ENCODE measurements at regions not wholly inside any gene's neighbourhood (a gene's known extent, or its start where the extent isn't known, plus 50 kb on each side); places are given as distances from the start of the nearest gene placed in this dataset.

GRCh38 chr15:98025237-98025636 is 64.7 kb downstream of the ARRDC4 start:
- no peak for DNase-seq (ENCODE audit: low read depth in 2 of 2)

GRCh38 chr15:98034731-98035130 is 74.2 kb downstream of the ARRDC4 start:
- DNase-seq (ENCODE audit: low read depth in 2 of 2), result no peak

GRCh38 chr15:98035134-98035533 is 74.6 kb downstream of the ARRDC4 start:
- DNase-seq (ENCODE audit: low read depth in 2 of 2), result no peak

GRCh38 chr15:98035577-98036010 is 75.1 kb downstream of the ARRDC4 start:
- DNase-seq (ENCODE audit: low read depth in 2 of 2), result no peak

- no peak for DNase-seq (ENCODE audit: low read depth in 2 of 2)
Measured at GRCh38 chr15:98039596-98039995, 79.1 kb downstream of the ARRDC4 start.

GRCh38 chr15:98040146-98040545 is 79.6 kb downstream of the ARRDC4 start:
- no peak for DNase-seq (ENCODE audit: low read depth in 2 of 2)

GRCh38 chr15:98043160-98044014 is 82.9 kb downstream of the ARRDC4 start:
- no peak for DNase-seq (ENCODE audit: low read depth in 2 of 2)

GRCh38 chr15:98051734-98052133 is 91.2 kb downstream of the ARRDC4 start:
- no peak for DNase-seq (ENCODE audit: low read depth in 2 of 2)

GRCh38 chr15:98057453-98057852 is 97.0 kb downstream of the ARRDC4 start:
- DNase-seq (ENCODE audit: low read depth in 2 of 2), result no peak

GRCh38 chr15:98062869-98063268 is 102.4 kb downstream of the ARRDC4 start:
- no peak for DNase-seq (ENCODE audit: low read depth in 2 of 2)

GRCh38 chr15:98063315-98063714 is 102.8 kb downstream of the ARRDC4 start:
- DNase-seq (ENCODE audit: low read depth in 2 of 2), result no peak

- no peak for DNase-seq (ENCODE audit: low read depth in 2 of 2)
Measured at GRCh38 chr15:98063871-98064270, 103.4 kb downstream of the ARRDC4 start.

- DNase-seq (ENCODE audit: low read depth in 2 of 2), result no peak
Measured at GRCh38 chr15:98067339-98067738, 106.8 kb downstream of the ARRDC4 start.

GRCh38 chr15:98069256-98069655 is 108.8 kb downstream of the ARRDC4 start:
- DNase-seq (ENCODE audit: low read depth in 2 of 2), result no peak

- DNase-seq (ENCODE audit: low read depth in 2 of 2), result no peak
Measured at GRCh38 chr15:98070137-98070536, 109.6 kb downstream of the ARRDC4 start.

GRCh38 chr15:98071786-98072185 is 111.3 kb downstream of the ARRDC4 start:
- DNase-seq (ENCODE audit: low read depth in 2 of 2), result no peak

- DNase-seq (ENCODE audit: low read depth in 2 of 2), result no peak
Measured at GRCh38 chr15:98075441-98075840, 114.9 kb downstream of the ARRDC4 start.

GRCh38 chr15:98076021-98076816 is 115.7 kb downstream of the ARRDC4 start:
- no peak for DNase-seq (ENCODE audit: low read depth in 2 of 2)

- no peak for DNase-seq (ENCODE audit: low read depth in 2 of 2)
Measured at GRCh38 chr15:98077186-98077585, 116.7 kb downstream of the ARRDC4 start.

- DNase-seq (ENCODE audit: low read depth in 2 of 2), result no peak
Measured at GRCh38 chr15:98080791-98081190, 120.3 kb downstream of the ARRDC4 start.

GRCh38 chr15:98083203-98083910 is 122.9 kb downstream of the ARRDC4 start:
- no peak for DNase-seq (ENCODE audit: low read depth in 2 of 2)

- DNase-seq (ENCODE audit: low read depth in 2 of 2), result no peak
Measured at GRCh38 chr15:98085003-98085639, 124.6 kb downstream of the ARRDC4 start.

All from stimulated activated CD8-positive, alpha-beta memory T cell treated with anti-CD3 and anti-CD28 coated beads, Interleukin-15, amount 100 ng/mL, for 48 hours (primary cell).